Tibial nerve (tissue), 3 donors: ENCODE measurements at regions not wholly inside any gene's neighbourhood (a gene's known extent, or its start where the extent isn't known, plus 50 kb on each side); places are given as distances from the start of the nearest gene placed in this dataset.

Experiments
- POLR2A ChIP-seq, 2 donors: fragments of 450-650 bp; IDR thresholded peaks; one replicate each; pipeline ENCODE4 v1.6.1; 2017; ENCODE audit warnings: antibody characterized with exemption in 2 of 2, mild to moderate bottlenecking in 2 of 2, moderate library complexity in 2 of 2
- TF ChIP-seq, protein P1 (sequence below), 5 experiments: fragments of 200-600 bp in 3 of 5; fragments of 450-650 bp in 2 of 5; sonication (generic) in 3 of 5; IDR thresholded peaks; one replicate each; pipeline ENCODE4 v1.5.1; 2016 to 2019; ENCODE audit warnings: antibody characterized with exemption in 5 of 5, mild to moderate bottlenecking in 3 of 5, moderate library complexity in 2 of 5

DNA sequence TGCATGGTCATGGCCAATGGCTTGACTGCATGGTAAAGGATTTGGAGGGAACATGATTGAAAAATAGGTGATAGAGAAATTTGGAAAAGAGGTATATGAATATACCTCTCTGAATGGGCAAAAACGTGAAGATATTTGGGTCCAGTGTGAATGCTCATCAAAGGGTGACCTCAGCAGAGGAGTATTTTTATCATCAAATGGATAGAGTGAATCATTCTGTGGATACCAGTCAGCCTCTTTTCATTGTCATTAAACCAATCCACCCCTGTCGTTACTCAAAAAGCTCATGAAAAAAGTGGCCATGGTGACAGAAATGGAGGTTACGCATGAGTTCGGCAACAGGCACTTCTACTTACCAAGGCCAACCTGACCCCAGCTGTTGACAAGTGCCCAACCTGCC lies 1074.7 kb downstream of the TSN start:
- no peak for TF ChIP-seq POLR2A (IDR thresholded peaks at IDR 0.05)
- TF ChIP-seq, protein P1, sequence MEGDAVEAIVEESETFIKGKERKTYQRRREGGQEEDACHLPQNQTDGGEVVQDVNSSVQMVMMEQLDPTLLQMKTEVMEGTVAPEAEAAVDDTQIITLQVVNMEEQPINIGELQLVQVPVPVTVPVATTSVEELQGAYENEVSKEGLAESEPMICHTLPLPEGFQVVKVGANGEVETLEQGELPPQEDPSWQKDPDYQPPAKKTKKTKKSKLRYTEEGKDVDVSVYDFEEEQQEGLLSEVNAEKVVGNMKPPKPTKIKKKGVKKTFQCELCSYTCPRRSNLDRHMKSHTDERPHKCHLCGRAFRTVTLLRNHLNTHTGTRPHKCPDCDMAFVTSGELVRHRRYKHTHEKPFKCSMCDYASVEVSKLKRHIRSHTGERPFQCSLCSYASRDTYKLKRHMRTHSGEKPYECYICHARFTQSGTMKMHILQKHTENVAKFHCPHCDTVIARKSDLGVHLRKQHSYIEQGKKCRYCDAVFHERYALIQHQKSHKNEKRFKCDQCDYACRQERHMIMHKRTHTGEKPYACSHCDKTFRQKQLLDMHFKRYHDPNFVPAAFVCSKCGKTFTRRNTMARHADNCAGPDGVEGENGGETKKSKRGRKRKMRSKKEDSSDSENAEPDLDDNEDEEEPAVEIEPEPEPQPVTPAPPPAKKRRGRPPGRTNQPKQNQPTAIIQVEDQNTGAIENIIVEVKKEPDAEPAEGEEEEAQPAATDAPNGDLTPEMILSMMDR (IDR thresholded peaks at IDR 0.05): no peak
